ENCODE measurements at regions not wholly inside any gene's neighbourhood (a gene's known extent, or its start where the extent isn't known, plus 50 kb on each side); places are given as distances from the start of the nearest gene placed in this dataset.

GRCh38 chrX:26873736-26874135, 589.4 kb downstream of the PPP4R3C start:
- no peak for DNase-seq (ENCODE audit: extremely low read depth, insufficient read length)
- no peaks in the 10 kb centered on the region for H3K27me3 ChIP-seq (replicated peaks; ENCODE audit: control insufficient read depth, insufficient read depth, low read length)
- H3K36me3 ChIP-seq (ENCODE audit: control insufficient read depth, insufficient read depth, low read length), result no peaks in the 10 kb centered on the region
- TF ChIP-seq CTCF (IDR thresholded peaks at IDR 0.05; ENCODE audit: insufficient read depth, low read length, poor library complexity, severe bottlenecking), result no peak
- no peak overlapping the region for H3K4me3 ChIP-seq (replicated peaks; ENCODE audit: low read depth, low read length)

- DNase-seq (ENCODE audit: extremely low read depth, insufficient read length), result no peak
- H3K4me3 ChIP-seq (replicated peaks; ENCODE audit: low read depth, low read length), result no peak overlapping the region
- H3K27me3 ChIP-seq (replicated peaks; ENCODE audit: control insufficient read depth, insufficient read depth, low read length), result no peaks in the 10 kb centered on the region
- H3K36me3 ChIP-seq (ENCODE audit: control insufficient read depth, insufficient read depth, low read length), result no peaks in the 10 kb centered on the region
- TF ChIP-seq CTCF (IDR thresholded peaks at IDR 0.05; ENCODE audit: insufficient read depth, low read length, poor library complexity, severe bottlenecking), result no peak
Measured at GRCh38 chrX:26871967-26872366, 591.2 kb downstream of the PPP4R3C start.

GRCh38 chrX:26851981-26852380, 611.2 kb downstream of the PPP4R3C start:
- DNase-seq (ENCODE audit: extremely low read depth, insufficient read length), result no peak
- TF ChIP-seq CTCF (IDR thresholded peaks at IDR 0.05; ENCODE audit: insufficient read depth, low read length, poor library complexity, severe bottlenecking), result no peak
- no peaks in the 10 kb centered on the region for H3K36me3 ChIP-seq (ENCODE audit: control insufficient read depth, insufficient read depth, low read length)
- no peak overlapping the region for H3K4me3 ChIP-seq (replicated peaks; ENCODE audit: low read depth, low read length)
- no peaks in the 10 kb centered on the region for H3K27me3 ChIP-seq (replicated peaks; ENCODE audit: control insufficient read depth, insufficient read depth, low read length)

GRCh38 chrX:26848511-26848910, 614.6 kb downstream of the PPP4R3C start:
- no peaks in the 10 kb centered on the region for H3K36me3 ChIP-seq (ENCODE audit: control insufficient read depth, insufficient read depth, low read length)
- H3K27me3 ChIP-seq (replicated peaks; ENCODE audit: control insufficient read depth, insufficient read depth, low read length), result no peaks in the 10 kb centered on the region
- no peak for TF ChIP-seq CTCF (IDR thresholded peaks at IDR 0.05; ENCODE audit: insufficient read depth, low read length, poor library complexity, severe bottlenecking)
- no peak overlapping the region for H3K4me3 ChIP-seq (replicated peaks; ENCODE audit: low read depth, low read length)
- DNase-seq (ENCODE audit: extremely low read depth, insufficient read length), result no peak

- no peak for TF ChIP-seq CTCF (IDR thresholded peaks at IDR 0.05; ENCODE audit: insufficient read depth, low read length, poor library complexity, severe bottlenecking)
- Histone ChIP-seq H3K4me3 (replicated peaks; ENCODE audit: low read depth, low read length) (no peak overlapping the region), H3K36me3 (ENCODE audit: control insufficient read depth, insufficient read depth, low read length) (no peaks in the 10 kb centered on the region), H3K27me3 (replicated peaks; ENCODE audit: control insufficient read depth, insufficient read depth, low read length) (no peaks in the 10 kb centered on the region)
- no peak for DNase-seq (ENCODE audit: extremely low read depth, insufficient read length)
Measured at GRCh38 chrX:26845056-26845455, 618.1 kb downstream of the PPP4R3C start.

- Histone ChIP-seq H3K27me3 (replicated peaks; ENCODE audit: control insufficient read depth, insufficient read depth, low read length) (no peaks in the 10 kb centered on the region), H3K4me3 (replicated peaks; ENCODE audit: low read depth, low read length) (no peak overlapping the region), H3K36me3 (ENCODE audit: control insufficient read depth, insufficient read depth, low read length) (no peaks in the 10 kb centered on the region)
- no peak for TF ChIP-seq CTCF (IDR thresholded peaks at IDR 0.05; ENCODE audit: insufficient read depth, low read length, poor library complexity, severe bottlenecking)
- DNase-seq (ENCODE audit: extremely low read depth, insufficient read length), result no peak
Measured at GRCh38 chrX:26822448-26822847, 606.5 kb downstream of the MAGEB5 start.
